Smooth muscle cell (in vitro differentiated cells): ENCODE measurements at regions not wholly inside any gene's neighbourhood (a gene's known extent, or its start where the extent isn't known, plus 50 kb on each side); places are given as distances from the start of the nearest gene placed in this dataset.

Experiments
- DNase-seq: peaks from one replicate; lab custom pipeline; 2025; ENCODE audit not compliant: unreplicated experiment; lab: John Stamatoyannopoulos, UW
- H2AFZ ChIP-seq: fragments of 200-600 bp; sonication (generic); 2 replicates; pipeline ENCODE4 v1.6.0; 2016; ENCODE audit warnings: antibody characterized with exemption, low read depth, mild to moderate bottlenecking
- H3F3A ChIP-seq: fragments of 200-600 bp; sonication (generic); 2 replicates; pipeline ENCODE4 v1.6.0; 2017; ENCODE audit warnings: antibody characterized with exemption, low read depth
- H3K27ac ChIP-seq: fragments of 200-600 bp; sonication (generic); 2 replicates; pipeline ENCODE4 v1.5.1; 2016; ENCODE audit warnings: low read depth, mild to moderate bottlenecking
- H3K27me3 ChIP-seq: fragments of 200-600 bp; sonication (generic); 2 replicates; pipeline ENCODE4 v1.6.1; 2016; ENCODE audit warnings: low read depth, mild to moderate bottlenecking
- H3K36me3 ChIP-seq: fragments of 200-600 bp; sonication (generic); 2 replicates; pipeline ENCODE4 v1.5.1; 2016; ENCODE audit warnings: low read depth
- H3K4me1 ChIP-seq: fragments of 200-600 bp; sonication (generic); 2 replicates; pipeline ENCODE4 v1.5.1; 2016; ENCODE audit warnings: low read depth
- H3K4me2 ChIP-seq: fragments of 200-600 bp; sonication (generic); 2 replicates; pipeline ENCODE4 v1.6.0; 2016; ENCODE audit warnings: mild to moderate bottlenecking
- H3K4me3 ChIP-seq: fragments of 200-600 bp; sonication (generic); 2 replicates; pipeline ENCODE4 v1.5.1; 2016; ENCODE audit warnings: mild to moderate bottlenecking
- H3K79me2 ChIP-seq: fragments of 200-600 bp; sonication (generic); 2 replicates; pipeline ENCODE4 v1.6.0; 2016; ENCODE audit warnings: low read depth, mild to moderate bottlenecking
- H3K9ac ChIP-seq: fragments of 200-600 bp; sonication (generic); 2 replicates; pipeline ENCODE4 v1.6.0; 2016; ENCODE audit warnings: low read depth
- H3K9me3 ChIP-seq: fragments of 200-600 bp; sonication (generic); replicated peaks from 2 replicates; pipeline ENCODE4 v1.5.1; 2016; ENCODE audit warnings: low read depth
- H4K20me1 ChIP-seq: fragments of 200-600 bp; sonication (generic); 2 replicates; pipeline ENCODE4 v1.6.0; 2016; ENCODE audit warnings: low read depth
- CTCF ChIP-seq: fragments of 200-600 bp; sonication (generic); IDR thresholded peaks from 2 replicates; pipeline ENCODE4 v1.5.1; 2017; ENCODE audit warnings: borderline replicate concordance, mild to moderate bottlenecking, antibody characterized with exemption; ENCODE audit not compliant: insufficient read depth, poor library complexity, severe bottlenecking
- WGBS: methylation state at CpG from one replicate; pipeline ENCODE4 v1.1.7; 2016; ENCODE audit warnings: low lambda C conversion rate; 5-methylcytosine and 5-hydroxymethylcytosine counted together

GRCh38 chr3:80099559-80100066 is 331.8 kb upstream of the ROBO1 start:
- Histone ChIP-seq H3K79me2 (no peaks in the 10 kb centered on the region), H3K27ac (no peak overlapping the region)
- WGBS, result 77% methylated on average over 1 of the region's 1 CpG

GRCh38 chr3:80097674-80098073 is 329.9 kb upstream of the ROBO1 start:
- 73% methylated on average over 2 of the region's 2 CpGs for WGBS
- Histone ChIP-seq H2AFZ (no peak overlapping the region), H3K27me3 (no peaks in the 10 kb centered on the region), H3K79me2 (no peaks in the 10 kb centered on the region), H3K9me3 (no peaks in the 10 kb centered on the region), H3K9ac (no peak overlapping the region), H3K36me3 (no peaks in the 10 kb centered on the region), H3K4me2 (no peak overlapping the region), H3K4me3 (no peak overlapping the region), H3K27ac (no peak overlapping the region), H3F3A (no peaks in the 10 kb centered on the region), H3K4me1 (no peaks in the 10 kb centered on the region), H4K20me1 (no peaks in the 10 kb centered on the region)
- TF ChIP-seq CTCF, result no peak
- DNase-seq, result no peak

More at GRCh38 chr3:80099559-80100066, 331.8 kb upstream of the ROBO1 start:
- H3K27me3 ChIP-seq, result no peaks in the 10 kb centered on the region
- no peak overlapping the region for H3K9ac ChIP-seq
- no peak overlapping the region for H3K4me2 ChIP-seq
- H4K20me1 ChIP-seq, result no peaks in the 10 kb centered on the region
- DNase-seq, result no peak
- H3K4me3 ChIP-seq, result no peak overlapping the region
- no peak for TF ChIP-seq CTCF
- H3K36me3 ChIP-seq, result no peaks in the 10 kb centered on the region
- H3F3A ChIP-seq, result no peaks in the 10 kb centered on the region
- no peaks in the 10 kb centered on the region for H3K4me1 ChIP-seq
- H3K9me3 ChIP-seq, result no peaks in the 10 kb centered on the region
- no peak overlapping the region for H2AFZ ChIP-seq

- no peak for TF ChIP-seq CTCF
- Histone ChIP-seq H3K27me3 (no peaks in the 10 kb centered on the region), H2AFZ (no peak overlapping the region), H3K4me2 (no peak overlapping the region), H3K4me3 (no peak overlapping the region), H3K9me3 (no peaks in the 10 kb centered on the region), H4K20me1 (no peaks in the 10 kb centered on the region), H3K27ac (no peak overlapping the region), H3F3A (no peaks in the 10 kb centered on the region), H3K9ac (no peak overlapping the region), H3K4me1 (no peaks in the 10 kb centered on the region), H3K36me3 (no peaks in the 10 kb centered on the region), H3K79me2 (no peaks in the 10 kb centered on the region)
- WGBS, result 94% methylated on average over 2 of the region's 2 CpGs
- DNase-seq, result no peak
Measured at GRCh38 chr3:80096909-80097308, 329.1 kb upstream of the ROBO1 start.

GRCh38 chr3:80094589-80094988 is 326.8 kb upstream of the ROBO1 start:
- no peak for DNase-seq
- WGBS, result 95% methylated on average over 1 of the region's 1 CpG

More at GRCh38 chr3:80094589-80094988, 326.8 kb upstream of the ROBO1 start:
- Histone ChIP-seq H3K4me1 (no peaks in the 10 kb centered on the region), H3K27me3 (no peaks in the 10 kb centered on the region), H3K79me2 (no peaks in the 10 kb centered on the region), H3K4me2 (no peak overlapping the region), H3K9me3 (no peaks in the 10 kb centered on the region), H2AFZ (no peak overlapping the region), H3K27ac (no peak overlapping the region), H4K20me1 (no peaks in the 10 kb centered on the region), H3K4me3 (no peak overlapping the region), H3K36me3 (no peaks in the 10 kb centered on the region), H3F3A (no peaks in the 10 kb centered on the region), H3K9ac (no peak overlapping the region)
- no peak for TF ChIP-seq CTCF
